HAP-1 (cell line): ENCODE measurements at regions not wholly inside any gene's neighbourhood (a gene's known extent, or its start where the extent isn't known, plus 50 kb on each side); places are given as distances from the start of the nearest gene placed in this dataset.

ENCODE experiments used
- DNase-seq, 2 experiments: peaks; one replicate each; pipeline ENCODE4 v3.0.0-alpha.2; 2016 to 2020; ENCODE audit warnings: low spot score in 2 of 2
- H3K27me3 ChIP-seq: fragments of 250-450 bp; sonication (Bioruptor Pico); 2 replicates; pipeline ENCODE4 v1.5.1; 2020; ENCODE audit warnings: low read depth, mild to moderate bottlenecking, moderate library complexity
- H3K36me3 ChIP-seq: fragments of 250-450 bp; sonication (Bioruptor Pico); replicated peaks from 2 replicates; pipeline ENCODE4 v1.5.1; 2020; ENCODE audit warnings: mild to moderate bottlenecking
- H3K4me1 ChIP-seq: fragments of 250-450 bp; sonication (Bioruptor Pico); 2 replicates; pipeline ENCODE4 v1.5.1; 2020; ENCODE audit warnings: mild to moderate bottlenecking
- H3K4me3 ChIP-seq: fragments of 250-450 bp; sonication (Bioruptor Pico); 2 replicates; pipeline ENCODE4 v1.5.1; 2020; ENCODE audit warnings: mild to moderate bottlenecking, moderate library complexity
- H3K9me3 ChIP-seq: fragments of 250-450 bp; sonication (Bioruptor Pico); 2 replicates; pipeline ENCODE4 v1.5.1; 2020; ENCODE audit warnings: mild to moderate bottlenecking, moderate library complexity
- in situ Hi-C: fragments of 300-500 bp; cut with MboI; formaldehyde crosslinking; loops from 3 replicates; pipeline ENCODE4 v1.14.3; 2020; ENCODE audit warnings: low sequenced_read_pairs, inconsistent platforms, mixed read lengths

- Histone ChIP-seq H3K36me3 (no peaks in the 10 kb centered on the region), H3K9me3 (no peaks in the 10 kb centered on the region), H3K4me3 (no peak overlapping the region), H3K4me1 (no peaks in the 10 kb centered on the region), H3K27me3 (no peaks in the 10 kb centered on the region)
- no peak for DNase-seq
- in situ Hi-C loops = no loop called here
These were observed 108.0 kb downstream of the DUSP10 start for GRCh38 chr1:221633841-221634409.

- no peaks in the 10 kb centered on the region for H3K36me3 ChIP-seq
- H3K27me3 ChIP-seq = no peaks in the 10 kb centered on the region
- in situ Hi-C loops = no loop called here
- DNase-seq = no peak
- H3K4me1 ChIP-seq = no peaks in the 10 kb centered on the region
- no peak overlapping the region for H3K4me3 ChIP-seq
- H3K9me3 ChIP-seq = no peaks in the 10 kb centered on the region
These were observed 107.3 kb downstream of the DUSP10 start for GRCh38 chr1:221634606-221635005.

GRCh38 chr1:221635305-221635704, 106.6 kb downstream of the DUSP10 start:
- DNase-seq = no peak
- in situ Hi-C loops = no loop called here
- no peaks in the 10 kb centered on the region for H3K27me3 ChIP-seq
- H3K9me3 ChIP-seq = no peaks in the 10 kb centered on the region
- no peaks in the 10 kb centered on the region for H3K4me1 ChIP-seq
- H3K36me3 ChIP-seq = no peaks in the 10 kb centered on the region
- no peak overlapping the region for H3K4me3 ChIP-seq

GRCh38 chr1:221636096-221636495, 105.8 kb downstream of the DUSP10 start:
- no peaks in the 10 kb centered on the region for H3K36me3 ChIP-seq
- in situ Hi-C loops = no loop called here

GRCh38 chr1:221636967-221637366, 104.9 kb downstream of the DUSP10 start:
- in situ Hi-C loops = no loop called here
- H3K27me3 ChIP-seq = no peaks in the 10 kb centered on the region
- no peaks in the 10 kb centered on the region for H3K36me3 ChIP-seq
- no peaks in the 10 kb centered on the region for H3K9me3 ChIP-seq
- H3K4me3 ChIP-seq = no peak overlapping the region
- DNase-seq = no peak
- H3K4me1 ChIP-seq = no peaks in the 10 kb centered on the region

More at GRCh38 chr1:221636096-221636495, 105.8 kb downstream of the DUSP10 start:
- DNase-seq = no peak
- no peaks in the 10 kb centered on the region for H3K4me1 ChIP-seq
- H3K9me3 ChIP-seq = no peaks in the 10 kb centered on the region
- H3K27me3 ChIP-seq = no peaks in the 10 kb centered on the region
- H3K4me3 ChIP-seq = no peak overlapping the region

- in situ Hi-C loops = no loop called here
- H3K9me3 ChIP-seq = no peaks in the 10 kb centered on the region
- no peaks in the 10 kb centered on the region for H3K36me3 ChIP-seq
- DNase-seq = no peak
- H3K27me3 ChIP-seq = no peaks in the 10 kb centered on the region
- H3K4me1 ChIP-seq = no peaks in the 10 kb centered on the region
- H3K4me3 ChIP-seq = no peak overlapping the region
These were observed 104.2 kb downstream of the DUSP10 start for GRCh38 chr1:221637641-221638041.

- no peaks in the 10 kb centered on the region for H3K9me3 ChIP-seq
- H3K4me3 ChIP-seq = no peak overlapping the region
- H3K27me3 ChIP-seq = no peaks in the 10 kb centered on the region
- DNase-seq = no peak
- H3K36me3 ChIP-seq = no peaks in the 10 kb centered on the region
- no peaks in the 10 kb centered on the region for H3K4me1 ChIP-seq
- in situ Hi-C loops = no loop called here
These were observed 103.3 kb downstream of the DUSP10 start for GRCh38 chr1:221638595-221638994.

GRCh38 chr1:221641811-221642210, 100.1 kb downstream of the DUSP10 start:
- H3K4me3 ChIP-seq = no peak overlapping the region
- DNase-seq = no peak
- in situ Hi-C loops = no loop called here
- H3K9me3 ChIP-seq = no peaks in the 10 kb centered on the region
- H3K4me1 ChIP-seq = 0 out of 2 replicates have a peak, but pooled peaks cover 8% of the 10 kb centered on the region
- H3K27me3 ChIP-seq = no peaks in the 10 kb centered on the region
- no peaks in the 10 kb centered on the region for H3K36me3 ChIP-seq

GRCh38 chr1:221643404-221644144, 98.3 kb downstream of the DUSP10 start:
- no peaks in the 10 kb centered on the region for H3K27me3 ChIP-seq
- no peak overlapping the region for H3K4me3 ChIP-seq
- H3K4me1 ChIP-seq = 0 out of 2 replicates have a peak, but pooled peaks cover 8% of the 10 kb centered on the region
- no peak for DNase-seq
- H3K36me3 ChIP-seq = no peaks in the 10 kb centered on the region
- in situ Hi-C loops = no loop called here
- no peaks in the 10 kb centered on the region for H3K9me3 ChIP-seq

- DNase-seq = no peak
- in situ Hi-C loops = no loop called here
- Histone ChIP-seq H3K36me3 (no peaks in the 10 kb centered on the region), H3K9me3 (no peaks in the 10 kb centered on the region), H3K4me3 (no peak overlapping the region), H3K4me1 (0 out of 2 replicates have a peak, but pooled peaks cover 8% of the 10 kb centered on the region), H3K27me3 (no peaks in the 10 kb centered on the region)
These were observed 97.8 kb downstream of the DUSP10 start for GRCh38 chr1:221644145-221644448.

GRCh38 chr1:221644663-221645258, 97.1 kb downstream of the DUSP10 start:
- in situ Hi-C loops = no loop called here
- Histone ChIP-seq H3K4me3 (no peak overlapping the region), H3K27me3 (no peaks in the 10 kb centered on the region), H3K9me3 (no peaks in the 10 kb centered on the region), H3K4me1 (0 out of 2 replicates have a peak, but pooled peaks cover 8% of the 10 kb centered on the region), H3K36me3 (no peaks in the 10 kb centered on the region)
- DNase-seq = no peak

- no peaks in the 10 kb centered on the region for H3K27me3 ChIP-seq
- no peaks in the 10 kb centered on the region for H3K36me3 ChIP-seq
- no peaks in the 10 kb centered on the region for H3K9me3 ChIP-seq
- no peak overlapping the region for H3K4me3 ChIP-seq
- in situ Hi-C loops = no loop called here
- H3K4me1 ChIP-seq = 0 out of 2 replicates have a peak, but pooled peaks cover 8% of the 10 kb centered on the region
- no peak for DNase-seq
These were observed 93.7 kb downstream of the DUSP10 start for GRCh38 chr1:221648201-221648600.
